OCI-LY7 (cell line): ENCODE measurements at regions not wholly inside any gene's neighbourhood (a gene's known extent, or its start where the extent isn't known, plus 50 kb on each side); places are given as distances from the start of the nearest gene placed in this dataset.

Source experiments
- CTCF ChIP-seq: fragments of 200-600 bp; sonication (generic); conservative IDR thresholded peaks from 2 replicates; pipeline ENCODE4 v1.5.1; 2014; ENCODE audit warnings: mild to moderate bottlenecking, antibody characterized with exemption, low read length, moderate library complexity, mixed read lengths
- EZH2phosphoT487 ChIP-seq: fragments of 200-600 bp; sonication (generic); IDR thresholded peaks from 2 replicates; pipeline ENCODE4 v1.6.1; 2018; ENCODE audit warnings: low read depth, borderline replicate concordance, mild to moderate bottlenecking, mixed run types, antibody characterized with exemption, low read length, moderate library complexity, mixed read lengths

DNA sequence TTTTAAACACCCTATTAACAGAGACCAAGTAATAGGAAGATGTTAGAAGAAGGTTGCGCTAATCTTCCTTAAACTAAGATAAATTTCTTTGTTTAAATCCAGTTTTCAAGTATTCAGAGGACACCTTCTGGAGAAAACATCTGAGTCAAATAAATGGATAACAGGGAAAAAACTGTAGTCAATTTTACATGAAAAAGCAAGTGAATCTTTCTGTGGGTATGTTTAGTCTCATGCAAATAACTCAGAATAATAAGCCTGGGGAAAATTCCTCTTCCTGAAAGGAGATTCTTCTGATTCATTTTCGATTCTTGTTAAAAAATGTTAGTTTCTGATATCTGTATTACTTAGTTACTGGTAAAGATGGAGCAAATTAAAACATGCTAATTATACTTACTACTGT, 145.5 kb downstream of the CTH start:
- TF ChIP-seq CTCF = no peak
- TF ChIP-seq EZH2phosphoT487 = no peak
